HEK293 (cell line): ENCODE measurements at regions not wholly inside any gene's neighbourhood (a gene's known extent, or its start where the extent isn't known, plus 50 kb on each side); places are given as distances from the start of the nearest gene placed in this dataset.

Experiments
- CTCF ChIA-PET: fragments of 350-600 bp; formaldehyde crosslinking; extraction: SDS; loops from one replicate; lab custom pipeline; 2021; ENCODE audit warnings: antibody characterized with exemption; lab: Yijun Ruan, JAX
- POLR2A ChIA-PET: fragments of 300-600 bp; formaldehyde crosslinking; extraction: SDS; loops from one replicate; lab custom pipeline; 2020; ENCODE audit warnings: antibody characterized with exemption, inconsistent platforms; lab: Yijun Ruan, JAX
- H3K27ac ChIP-seq: fragments of 200-500 bp; sonication (Bioruptor generic); 2 replicates; pipeline ENCODE4 v1.5.1; 2014; ENCODE audit warnings: low read depth, low read length, control low read depth, inconsistent platforms; ENCODE audit errors: extremely low read depth
- H3K36me3 ChIP-seq, 2 experiments: fragments of 200-500 bp in 1 of 2; sonication (Bioruptor generic) in 1 of 2; 1 replicate in 1 of 2; 2 replicates in 1 of 2; pipeline ENCODE4 v1.5.1; 2014 to 2017; ENCODE audit warnings: inconsistent platforms in 2 of 2, low read length in 2 of 2; ENCODE audit not compliant: control insufficient read depth in 2 of 2, insufficient read depth in 1 of 2
- H3K4me1 ChIP-seq: fragments of 200-500 bp; sonication (Bioruptor generic); 2 replicates; pipeline ENCODE4 v1.5.1; 2014; ENCODE audit warnings: mild to moderate bottlenecking, low read length, inconsistent platforms; ENCODE audit not compliant: control insufficient read depth, insufficient read depth
- H3K4me3 ChIP-seq: 2 replicates; pipeline ENCODE4 v1.5.1; 2011; ENCODE audit warnings: low read depth, mild to moderate bottlenecking, control low read depth, low read length, moderate library complexity
- H3K9me3 ChIP-seq: fragments of 200-500 bp; sonication (Bioruptor generic); 2 replicates; pipeline ENCODE4 v1.5.1; 2014; ENCODE audit warnings: low read depth, low read length, inconsistent platforms; ENCODE audit not compliant: control insufficient read depth, insufficient read depth
- OSR2 ChIP-seq: fragments of 450-650 bp; formaldehyde crosslinking; IDR thresholded peaks from 2 replicates; pipeline ENCODE4 v1.5.1; 2016; ENCODE audit warnings: missing biosample characterization, missing genetic modification characterization
- PRDM1 ChIP-seq: fragments of 450-650 bp; formaldehyde crosslinking; IDR thresholded peaks from 2 replicates; pipeline ENCODE4; 2016; ENCODE audit warnings: missing biosample characterization, missing genetic modification characterization
- ZBTB1 ChIP-seq: fragments of 450-650 bp; formaldehyde crosslinking; IDR thresholded peaks from 2 replicates; pipeline ENCODE4 v1.5.1; 2016; ENCODE audit warnings: missing biosample characterization, missing genetic modification characterization
- ZNF10 ChIP-seq: fragments of 450-650 bp; formaldehyde crosslinking; IDR thresholded peaks from 2 replicates; pipeline ENCODE4 v1.5.1; 2017; ENCODE audit warnings: missing biosample characterization, missing genetic modification characterization
- ZNF114 ChIP-seq: fragments of 450-650 bp; formaldehyde crosslinking; IDR thresholded peaks from 2 replicates; pipeline ENCODE4 v1.5.0; 2017; ENCODE audit warnings: missing biosample characterization, missing genetic modification characterization
- ZNF155 ChIP-seq: fragments of 450-650 bp; formaldehyde crosslinking; IDR thresholded peaks from 2 replicates; pipeline ENCODE4 v1.5.1; 2016; ENCODE audit warnings: missing biosample characterization, missing genetic modification characterization
- ZNF184 ChIP-seq: fragments of 450-650 bp; IDR thresholded peaks from 2 replicates; pipeline ENCODE4 v1.5.1; 2018; ENCODE audit warnings: missing biosample characterization, mild to moderate bottlenecking, missing genetic modification characterization
- ZNF223 ChIP-seq: fragments of 450-650 bp; formaldehyde crosslinking; IDR thresholded peaks from 2 replicates; pipeline ENCODE4 v1.5.1; 2016; ENCODE audit warnings: missing biosample characterization, missing genetic modification characterization
- ZNF292 ChIP-seq: fragments of 450-650 bp; formaldehyde crosslinking; IDR thresholded peaks from 2 replicates; pipeline ENCODE4 v1.5.1; 2016; ENCODE audit warnings: low read depth, missing biosample characterization, missing genetic modification characterization, borderline replicate concordance
- ZNF416 ChIP-seq: fragments of 450-650 bp; formaldehyde crosslinking; IDR thresholded peaks from 2 replicates; pipeline ENCODE4 v1.5.1; 2016; ENCODE audit warnings: missing biosample characterization, missing genetic modification characterization
- ZNF521 ChIP-seq: fragments of 450-650 bp; formaldehyde crosslinking; IDR thresholded peaks from 2 replicates; pipeline ENCODE4 v1.5.1; 2017; ENCODE audit warnings: missing biosample characterization, mild to moderate bottlenecking, missing genetic modification characterization
- ZNF558 ChIP-seq: fragments of 450-650 bp; formaldehyde crosslinking; IDR thresholded peaks from 2 replicates; pipeline ENCODE4 v1.5.1; 2016; ENCODE audit warnings: missing biosample characterization, missing genetic modification characterization
- ZNF585B ChIP-seq: fragments of 450-650 bp; formaldehyde crosslinking; IDR thresholded peaks from 2 replicates; pipeline ENCODE4 v1.5.1; 2016; ENCODE audit warnings: missing biosample characterization, missing genetic modification characterization
- ZNF600 ChIP-seq: fragments of 450-650 bp; formaldehyde crosslinking; IDR thresholded peaks from 2 replicates; pipeline ENCODE4 v1.5.1; 2016; ENCODE audit warnings: missing biosample characterization, missing genetic modification characterization
- ZNF621 ChIP-seq: fragments of 450-650 bp; formaldehyde crosslinking; IDR thresholded peaks from 2 replicates; pipeline ENCODE4 v1.5.1; 2017; ENCODE audit warnings: missing biosample characterization, missing genetic modification characterization
- ZNF623 ChIP-seq: fragments of 450-650 bp; formaldehyde crosslinking; IDR thresholded peaks from 2 replicates; pipeline ENCODE4 v1.5.1; 2016; ENCODE audit warnings: missing biosample characterization, missing genetic modification characterization
- ZNF670 ChIP-seq: fragments of 450-650 bp; formaldehyde crosslinking; IDR thresholded peaks from 2 replicates; pipeline ENCODE4 v1.5.1; 2016; ENCODE audit warnings: missing biosample characterization, missing genetic modification characterization, low read depth
- ZNF777 ChIP-seq: fragments of 450-650 bp; formaldehyde crosslinking; IDR thresholded peaks from 2 replicates; pipeline ENCODE4 v1.5.1; 2017; ENCODE audit warnings: missing biosample characterization, missing genetic modification characterization, borderline replicate concordance
- TF ChIP-seq, protein P1 (sequence below): fragments of 450-650 bp; formaldehyde crosslinking; IDR thresholded peaks from 2 replicates; pipeline ENCODE4 v1.5.1; 2017; ENCODE audit warnings: missing biosample characterization, mild to moderate bottlenecking, missing genetic modification characterization, moderate library complexity
- TF ChIP-seq, protein P2 (sequence below): fragments of 450-650 bp; formaldehyde crosslinking; IDR thresholded peaks from 2 replicates; pipeline ENCODE4 v1.5.1; 2016; ENCODE audit warnings: missing biosample characterization, missing genetic modification characterization, low read depth
- TF ChIP-seq, protein P3 (sequence below): fragments of 450-650 bp; formaldehyde crosslinking; IDR thresholded peaks from 2 replicates; pipeline ENCODE4 v1.5.1; 2016; ENCODE audit warnings: missing biosample characterization, missing genetic modification characterization
- TF ChIP-seq, protein P4 (sequence below): fragments of 450-650 bp; formaldehyde crosslinking; IDR thresholded peaks from 2 replicates; pipeline ENCODE4 v1.5.1; 2016; ENCODE audit warnings: missing biosample characterization, missing genetic modification characterization

DNA sequence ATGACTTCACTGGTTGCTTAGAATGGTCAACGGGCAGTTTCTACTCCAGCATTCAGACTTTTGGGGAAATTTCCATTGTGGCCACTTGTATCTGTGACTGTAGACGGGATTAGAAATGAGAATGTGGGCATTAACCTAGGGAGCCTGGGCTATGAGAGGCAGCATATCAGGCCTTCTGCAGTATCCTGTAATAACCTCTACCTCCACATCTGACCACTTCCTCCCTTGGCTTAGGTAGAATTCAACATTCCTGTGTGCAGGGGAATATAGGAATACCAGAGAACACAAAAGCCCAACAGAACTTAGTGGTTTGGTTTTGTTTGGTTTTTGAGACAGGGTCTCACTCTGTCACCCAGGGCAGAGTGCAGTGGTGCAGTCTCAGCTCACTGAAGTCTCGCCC, 76.4 kb upstream of the HOXC13 start (continued):
- no peak for TF ChIP-seq ZNF155
- TF ChIP-seq ZNF600 (tag by site-specific recombination): no peak

DNA sequence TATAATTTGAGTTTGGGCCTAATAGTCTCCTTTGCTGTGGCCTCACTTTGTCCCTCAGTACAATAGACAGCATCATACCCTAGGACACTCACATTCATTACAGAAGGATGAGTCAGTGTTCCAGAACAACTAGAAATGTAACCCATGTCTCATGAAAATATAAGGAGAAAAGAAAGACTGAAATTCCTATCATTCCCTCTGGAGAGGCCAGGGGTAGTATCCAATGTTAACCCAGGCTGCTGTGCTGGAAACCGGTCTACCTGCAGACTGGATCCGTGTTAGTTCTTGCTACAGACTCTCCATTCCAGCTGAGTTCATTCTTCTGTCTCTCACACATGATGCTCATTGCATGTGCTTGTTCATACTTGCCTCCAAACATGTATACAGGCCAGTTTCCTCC, 75.8 kb upstream of the HOXC13 start:
- H3K36me3 ChIP-seq: no peaks in the 10 kb centered on the region
- ChIA-PET POLR2A (interaction anchor here (0.5 kb wide), 1 partner anchor 558 kb away, joined by 3 read pairs; no protein-coding TSS in a partner anchor), CTCF (no interaction called here)
- TF ChIP-seq ZNF292 (tag by site-specific recombination): no peak
- TF ChIP-seq, protein P1, sequence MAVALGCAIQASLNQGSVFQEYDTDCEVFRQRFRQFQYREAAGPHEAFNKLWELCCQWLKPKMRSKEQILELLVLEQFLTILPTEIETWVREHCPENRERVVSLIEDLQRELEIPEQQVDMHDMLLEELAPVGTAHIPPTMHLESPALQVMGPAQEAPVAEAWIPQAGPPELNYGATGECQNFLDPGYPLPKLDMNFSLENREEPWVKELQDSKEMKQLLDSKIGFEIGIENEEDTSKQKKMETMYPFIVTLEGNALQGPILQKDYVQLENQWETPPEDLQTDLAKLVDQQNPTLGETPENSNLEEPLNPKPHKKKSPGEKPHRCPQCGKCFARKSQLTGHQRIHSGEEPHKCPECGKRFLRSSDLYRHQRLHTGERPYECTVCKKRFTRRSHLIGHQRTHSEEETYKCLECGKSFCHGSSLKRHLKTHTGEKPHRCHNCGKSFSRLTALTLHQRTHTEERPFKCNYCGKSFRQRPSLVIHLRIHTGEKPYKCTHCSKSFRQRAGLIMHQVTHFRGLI (tag by site-specific recombination): no peak
- TF ChIP-seq, protein P2, sequence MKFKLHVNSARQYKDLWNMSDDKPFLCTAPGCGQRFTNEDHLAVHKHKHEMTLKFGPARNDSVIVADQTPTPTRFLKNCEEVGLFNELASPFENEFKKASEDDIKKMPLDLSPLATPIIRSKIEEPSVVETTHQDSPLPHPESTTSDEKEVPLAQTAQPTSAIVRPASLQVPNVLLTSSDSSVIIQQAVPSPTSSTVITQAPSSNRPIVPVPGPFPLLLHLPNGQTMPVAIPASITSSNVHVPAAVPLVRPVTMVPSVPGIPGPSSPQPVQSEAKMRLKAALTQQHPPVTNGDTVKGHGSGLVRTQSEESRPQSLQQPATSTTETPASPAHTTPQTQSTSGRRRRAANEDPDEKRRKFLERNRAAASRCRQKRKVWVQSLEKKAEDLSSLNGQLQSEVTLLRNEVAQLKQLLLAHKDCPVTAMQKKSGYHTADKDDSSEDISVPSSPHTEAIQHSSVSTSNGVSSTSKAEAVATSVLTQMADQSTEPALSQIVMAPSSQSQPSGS (tag by site-specific recombination): no peak
- no peak for TF ChIP-seq ZBTB1
- H3K4me3 ChIP-seq: no peak overlapping the region
- H3K9me3 ChIP-seq: no peaks in the 10 kb centered on the region
- no peak overlapping the region for H3K27ac ChIP-seq
- 0 out of 2 replicates have a peak, but pooled peaks cover 4% of the 10 kb centered on the region for H3K4me1 ChIP-seq

DNA sequence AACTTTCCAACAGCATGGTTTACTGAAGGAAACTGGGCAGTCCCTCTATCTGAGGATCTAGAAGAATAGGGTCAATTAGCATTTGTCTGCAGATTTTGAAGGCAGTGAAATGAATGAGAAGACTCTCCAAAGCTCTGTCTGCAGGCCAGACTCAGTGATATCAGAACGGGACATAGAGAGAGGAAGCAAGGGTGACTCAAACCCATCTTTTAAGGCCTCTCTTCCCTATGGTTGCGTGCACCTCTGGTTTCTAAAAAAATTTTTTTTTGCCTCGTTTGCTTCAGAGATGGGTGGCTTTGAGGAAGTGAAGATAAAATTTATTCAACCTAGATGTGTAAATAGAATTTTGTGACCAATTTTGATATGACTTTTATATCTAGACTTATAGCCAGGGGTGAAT, 71.9 kb upstream of the HOXC13 start:
- H3K36me3 ChIP-seq: no peaks in the 10 kb centered on the region
- CTCF ChIA-PET: interaction anchor here (1.1 kb wide), 1 partner anchor 120 kb away, joined by 3 read pairs; no protein-coding TSS in a partner anchor
- no peak overlapping the region for H3K27ac ChIP-seq
- peaks cover 18% of the 10 kb centered on the region for H3K4me1 ChIP-seq
- no peaks in the 10 kb centered on the region for H3K9me3 ChIP-seq
- H3K4me3 ChIP-seq: no peak overlapping the region
- POLR2A ChIA-PET: no interaction called here
- TF ChIP-seq, protein P3, sequence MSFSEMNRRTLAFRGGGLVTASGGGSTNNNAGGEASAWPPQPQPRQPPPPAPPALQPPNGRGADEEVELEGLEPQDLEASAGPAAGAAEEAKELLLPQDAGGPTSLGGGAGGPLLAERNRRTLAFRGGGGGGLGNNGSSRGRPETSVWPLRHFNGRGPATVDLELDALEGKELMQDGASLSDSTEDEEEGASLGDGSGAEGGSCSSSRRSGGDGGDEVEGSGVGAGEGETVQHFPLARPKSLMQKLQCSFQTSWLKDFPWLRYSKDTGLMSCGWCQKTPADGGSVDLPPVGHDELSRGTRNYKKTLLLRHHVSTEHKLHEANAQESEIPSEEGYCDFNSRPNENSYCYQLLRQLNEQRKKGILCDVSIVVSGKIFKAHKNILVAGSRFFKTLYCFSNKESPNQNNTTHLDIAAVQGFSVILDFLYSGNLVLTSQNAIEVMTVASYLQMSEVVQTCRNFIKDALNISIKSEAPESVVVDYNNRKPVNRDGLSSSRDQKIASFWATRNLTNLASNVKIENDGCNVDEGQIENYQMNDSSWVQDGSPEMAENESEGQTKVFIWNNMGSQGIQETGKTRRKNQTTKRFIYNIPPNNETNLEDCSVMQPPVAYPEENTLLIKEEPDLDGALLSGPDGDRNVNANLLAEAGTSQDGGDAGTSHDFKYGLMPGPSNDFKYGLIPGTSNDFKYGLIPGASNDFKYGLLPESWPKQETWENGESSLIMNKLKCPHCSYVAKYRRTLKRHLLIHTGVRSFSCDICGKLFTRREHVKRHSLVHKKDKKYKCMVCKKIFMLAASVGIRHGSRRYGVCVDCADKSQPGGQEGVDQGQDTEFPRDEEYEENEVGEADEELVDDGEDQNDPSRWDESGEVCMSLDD (tag by site-specific recombination): no peak
- no peak for TF ChIP-seq ZNF10 (tag by site-specific recombination)
- no peak for TF ChIP-seq ZNF416
- no peak for TF ChIP-seq ZNF521
- no peak for TF ChIP-seq OSR2 (tag by site-specific recombination)
- no peak for TF ChIP-seq ZNF777 (tag by site-specific recombination)
- TF ChIP-seq PRDM1 (tag by site-specific recombination): no peak
- TF ChIP-seq ZNF223 (tag by site-specific recombination): no peak
- no peak for TF ChIP-seq ZNF621 (tag by site-specific recombination)
- no peak for TF ChIP-seq ZNF585B
- no peak for TF ChIP-seq ZNF623
- TF ChIP-seq, protein P4, sequence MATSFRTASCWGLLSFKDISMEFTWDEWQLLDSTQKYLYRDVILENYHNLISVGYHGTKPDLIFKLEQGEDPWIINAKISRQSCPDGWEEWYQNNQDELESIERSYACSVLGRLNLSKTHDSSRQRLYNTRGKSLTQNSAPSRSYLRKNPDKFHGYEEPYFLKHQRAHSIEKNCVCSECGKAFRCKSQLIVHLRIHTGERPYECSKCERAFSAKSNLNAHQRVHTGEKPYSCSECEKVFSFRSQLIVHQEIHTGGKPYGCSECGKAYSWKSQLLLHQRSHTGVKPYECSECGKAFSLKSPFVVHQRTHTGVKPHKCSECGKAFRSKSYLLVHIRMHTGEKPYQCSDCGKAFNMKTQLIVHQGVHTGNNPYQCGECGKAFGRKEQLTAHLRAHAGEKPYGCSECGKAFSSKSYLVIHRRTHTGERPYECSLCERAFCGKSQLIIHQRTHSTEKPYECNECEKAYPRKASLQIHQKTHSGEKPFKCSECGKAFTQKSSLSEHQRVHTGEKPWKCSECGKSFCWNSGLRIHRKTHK (tag by site-specific recombination): no peak
- no peak for TF ChIP-seq ZNF184 (tag by site-specific recombination)
- no peak for TF ChIP-seq ZNF114 (tag by site-specific recombination)
- no peak for TF ChIP-seq ZNF670 (tag by site-specific recombination)
- TF ChIP-seq ZNF558 (tag by site-specific recombination): no peak
